ENCODE measurements at regions not wholly inside any gene's neighbourhood (a gene's known extent, or its start where the extent isn't known, plus 50 kb on each side); places are given as distances from the start of the nearest gene placed in this dataset.

DNA sequence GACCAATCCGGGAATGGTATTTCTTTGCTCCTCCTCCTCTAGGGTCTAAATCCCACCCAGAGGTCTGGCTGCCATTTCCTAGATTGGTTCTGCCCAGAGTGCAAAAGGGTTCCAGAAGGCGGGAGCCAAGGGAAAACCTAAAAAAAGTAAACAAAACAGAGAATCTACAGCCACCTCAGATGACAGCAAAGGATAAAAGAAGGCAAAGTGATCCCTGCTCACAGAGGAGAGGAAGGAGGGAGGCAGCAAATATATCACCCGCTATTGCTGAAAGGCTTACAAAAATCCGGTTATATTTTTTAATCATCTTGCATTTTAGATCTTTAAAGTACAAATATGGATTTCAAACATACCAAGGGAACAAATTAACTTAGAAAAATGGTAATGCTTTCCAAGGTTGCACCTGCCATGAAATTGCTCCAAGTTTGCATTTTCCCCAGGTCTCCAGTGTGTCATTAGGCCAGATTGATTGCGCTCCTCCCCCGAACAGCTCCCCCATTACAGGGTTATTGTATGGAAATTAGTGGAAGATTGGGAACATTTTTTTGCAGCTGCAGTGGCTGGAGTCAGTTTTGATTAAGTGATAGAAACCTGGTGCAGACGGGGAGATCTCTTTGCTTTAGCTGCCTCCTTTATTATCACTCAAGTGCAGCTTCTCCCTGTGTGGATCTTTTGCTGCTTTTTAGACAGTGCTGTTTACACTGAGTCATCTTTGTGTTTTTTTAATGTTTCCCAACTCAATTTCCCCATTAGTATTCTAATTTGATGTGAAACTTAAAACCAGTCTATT is 280.5 kb upstream of the CAMK1G start:
- TF ChIP-seq CTCF (conservative IDR thresholded peaks at IDR 0.05) (no peak), EZH2 (IDR thresholded peaks at IDR 0.05; ENCODE audit: low read depth) (no peak)

Data from PC-9 (cell line).